Transverse colon (tissue), 4 donors: ENCODE measurements at regions not wholly inside any gene's neighbourhood (a gene's known extent, or its start where the extent isn't known, plus 50 kb on each side); places are given as distances from the start of the nearest gene placed in this dataset.

Experiments used
- DNase-seq: peaks from one replicate; pipeline ENCODE4 v3.0.0-alpha.2; 2019
- H3K27ac ChIP-seq, 4 donors: fragments of 200-600 bp; sonication (generic); 2 replicates each; pipeline ENCODE4 v1.5.1; 2016 to 2018; ENCODE audit warnings: inconsistent platforms in 4 of 4
- H3K27me3 ChIP-seq: fragments of 200-600 bp; sonication (generic); 2 replicates; pipeline ENCODE4 v1.5.1; 2017; ENCODE audit warnings: inconsistent platforms
- H3K36me3 ChIP-seq, 4 donors: fragments of 200-600 bp; sonication (generic); 2 replicates each; pipeline ENCODE4 v1.5.1; 2017 to 2019; ENCODE audit warnings: inconsistent platforms in 4 of 4
- H3K4me1 ChIP-seq, 4 donors: fragments of 200-600 bp; sonication (generic); 2 replicates each; pipeline ENCODE4 v1.5.1; 2017 to 2020; ENCODE audit warnings: inconsistent platforms in 4 of 4
- H3K4me3 ChIP-seq, 4 donors: fragments of 200-600 bp; sonication (generic); 1 replicate in 1 of 4; 2 replicates in 3 of 4; pipeline versions ENCODE4 v1.5.1 to v1.6.1; 2017 to 2019; ENCODE audit warnings: inconsistent platforms in 4 of 4
- H3K9me3 ChIP-seq, 2 donors: fragments of 200-600 bp; sonication (generic); 2 replicates each; pipeline ENCODE4 v1.5.1; 2017 to 2019; ENCODE audit warnings: inconsistent platforms in 2 of 2
- EP300 ChIP-seq: sonication (generic); formaldehyde crosslinking; IDR thresholded peaks from one replicate; pipeline ENCODE4 v1.6.1; 2017; ENCODE audit warnings: antibody characterized with exemption, low read depth
- POLR2A ChIP-seq: fragments of 450-650 bp; IDR thresholded peaks from one replicate; pipeline ENCODE4 v1.6.1; 2016; ENCODE audit warnings: antibody characterized with exemption, mild to moderate bottlenecking, moderate library complexity
- POLR2AphosphoS5 ChIP-seq, 3 donors: sonication (generic); formaldehyde crosslinking; IDR thresholded peaks; one replicate each; pipeline ENCODE4 v1.6.1; 2016; ENCODE audit warnings: antibody characterized with exemption in 3 of 3
- WGBS, 2 donors: methylation state at CpG; one replicate each; pipeline ENCODE4 v1.1.5; 2018; ENCODE audit warnings: low coverage in 1 of 2; 5-methylcytosine and 5-hydroxymethylcytosine counted together
- in situ Hi-C, 4 donors: fragments of 200-750 bp; cut with MboI; loops; one replicate each; pipeline versions ENCODE4 v1.15.0 to v1.15.1; 2017; ENCODE audit warnings: low sequenced_read_pairs in 3 of 4, low pct_ligation_motif_present in 1 of 4, low pct_unique_long_range_greater_than_20kb in 1 of 4
- intact Hi-C: fragments of 100-400 bp; cut with DNase I; formaldehyde crosslinking; loops from one replicate; pipeline ENCODE4 v1.15.1; 2023; ENCODE audit warnings: low total_unique reads
- TF ChIP-seq, protein P1 (sequence below), 5 experiments: fragments of 200-600 bp in 3 of 5; fragments of 450-650 bp in 2 of 5; sonication (generic) in 3 of 5; IDR thresholded peaks; 1 replicate in 2 of 5; 2 replicates in 3 of 5; pipeline ENCODE4 v1.5.1; 2016 to 2017; ENCODE audit warnings: antibody characterized with exemption in 5 of 5, inconsistent platforms in 3 of 5, mild to moderate bottlenecking in 2 of 5, moderate library complexity in 1 of 5

DNA sequence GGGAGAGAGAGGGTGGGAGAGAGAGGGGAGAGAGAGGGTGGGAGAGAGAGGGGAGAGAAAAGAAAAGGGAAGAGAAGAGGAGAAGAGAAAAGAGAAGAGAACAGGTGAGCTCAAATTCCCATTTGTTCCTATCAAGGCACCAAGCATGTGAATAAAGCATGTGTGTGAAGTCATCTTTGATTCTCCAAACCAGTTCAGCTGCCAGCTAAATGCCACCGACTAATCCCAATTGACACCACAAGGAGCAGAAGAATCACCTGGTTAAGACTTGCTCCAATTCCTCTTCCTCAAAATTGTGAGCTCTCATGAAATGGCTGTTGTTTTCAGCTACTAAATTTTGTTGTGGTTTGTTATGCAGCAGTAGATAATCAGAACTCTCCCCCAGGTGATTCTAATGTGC, 188.9 kb downstream of the TMX1 start:
- H3K36me3 ChIP-seq: no peaks in the 10 kb centered on the region
- no peaks in the 10 kb centered on the region for H3K9me3 ChIP-seq
- DNase-seq: no peak
- WGBS, 2 donors: 87 to 100% methylated on average over 1 of the region's 1 CpG
- H3K4me1 ChIP-seq: no peaks in the 10 kb centered on the region
- no peak overlapping the region for H3K4me3 ChIP-seq
- TF ChIP-seq EP300: no peak
- no peak overlapping the region for H3K27ac ChIP-seq
- in situ Hi-C loops: no loop called here
- no peaks in the 10 kb centered on the region for H3K27me3 ChIP-seq
- intact Hi-C loops: no loop called here

GRCh38 chr14:51430079-51430478, 190.0 kb downstream of the TMX1 start:
- DNase-seq: no peak
- in situ Hi-C loops: no loop called here
- H3K27me3 ChIP-seq: no peaks in the 10 kb centered on the region
- H3K27ac ChIP-seq: no peak overlapping the region
- no peaks in the 10 kb centered on the region for H3K9me3 ChIP-seq
- TF ChIP-seq, protein P1, sequence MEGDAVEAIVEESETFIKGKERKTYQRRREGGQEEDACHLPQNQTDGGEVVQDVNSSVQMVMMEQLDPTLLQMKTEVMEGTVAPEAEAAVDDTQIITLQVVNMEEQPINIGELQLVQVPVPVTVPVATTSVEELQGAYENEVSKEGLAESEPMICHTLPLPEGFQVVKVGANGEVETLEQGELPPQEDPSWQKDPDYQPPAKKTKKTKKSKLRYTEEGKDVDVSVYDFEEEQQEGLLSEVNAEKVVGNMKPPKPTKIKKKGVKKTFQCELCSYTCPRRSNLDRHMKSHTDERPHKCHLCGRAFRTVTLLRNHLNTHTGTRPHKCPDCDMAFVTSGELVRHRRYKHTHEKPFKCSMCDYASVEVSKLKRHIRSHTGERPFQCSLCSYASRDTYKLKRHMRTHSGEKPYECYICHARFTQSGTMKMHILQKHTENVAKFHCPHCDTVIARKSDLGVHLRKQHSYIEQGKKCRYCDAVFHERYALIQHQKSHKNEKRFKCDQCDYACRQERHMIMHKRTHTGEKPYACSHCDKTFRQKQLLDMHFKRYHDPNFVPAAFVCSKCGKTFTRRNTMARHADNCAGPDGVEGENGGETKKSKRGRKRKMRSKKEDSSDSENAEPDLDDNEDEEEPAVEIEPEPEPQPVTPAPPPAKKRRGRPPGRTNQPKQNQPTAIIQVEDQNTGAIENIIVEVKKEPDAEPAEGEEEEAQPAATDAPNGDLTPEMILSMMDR (IDR thresholded peaks at IDR 0.05): no peak
- TF ChIP-seq POLR2AphosphoS5 (IDR thresholded peaks at IDR 0.05) (no peak), EP300 (no peak), POLR2A (no peak)
- intact Hi-C loops: no loop called here
- no peak overlapping the region for H3K4me3 ChIP-seq
- WGBS, 2 donors: 39 to 47% methylated on average over 4 of the region's 4 CpGs
- H3K36me3 ChIP-seq: no peaks in the 10 kb centered on the region
- H3K4me1 ChIP-seq: no peaks in the 10 kb centered on the region

DNA sequence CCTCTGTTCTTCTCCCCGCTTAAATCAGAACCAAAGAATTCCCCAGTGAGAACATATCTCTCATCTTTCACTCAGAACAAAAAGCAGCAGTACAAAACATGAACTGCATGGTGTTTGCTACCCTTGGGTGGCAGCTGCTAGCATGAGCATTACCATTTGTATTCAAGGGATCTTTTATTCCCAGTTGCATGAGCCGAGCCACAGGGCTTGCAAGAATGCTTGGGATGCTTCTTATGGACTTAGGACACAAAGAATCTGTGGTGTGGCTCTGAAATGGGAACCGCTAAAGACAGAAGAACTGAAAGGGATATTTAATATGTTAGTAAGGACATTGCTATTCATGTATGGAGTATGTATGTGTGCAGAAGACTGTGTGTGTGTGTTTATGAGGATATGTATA, 190.6 kb downstream of the TMX1 start:
- no peak overlapping the region for H3K4me3 ChIP-seq
- H3K4me1 ChIP-seq: no peaks in the 10 kb centered on the region
- TF ChIP-seq, protein P1 (IDR thresholded peaks at IDR 0.05): no peak
- TF ChIP-seq POLR2A (no peak), POLR2AphosphoS5 (IDR thresholded peaks at IDR 0.05) (no peak), EP300 (no peak)
- WGBS, 2 donors: 65 to 72% methylated on average over 3 of the region's 3 CpGs
- intact Hi-C loops (no loop called here), in situ Hi-C loops (no loop called here)
- no peaks in the 10 kb centered on the region for H3K36me3 ChIP-seq
- DNase-seq: no peak
- H3K9me3 ChIP-seq: no peaks in the 10 kb centered on the region
- no peak overlapping the region for H3K27ac ChIP-seq
- H3K27me3 ChIP-seq: no peaks in the 10 kb centered on the region

- Histone ChIP-seq H3K27ac (no peak overlapping the region), H3K36me3 (no peaks in the 10 kb centered on the region), H3K4me3 (no peak overlapping the region), H3K27me3 (no peaks in the 10 kb centered on the region), H3K4me1 (no peaks in the 10 kb centered on the region), H3K9me3 (no peaks in the 10 kb centered on the region)
- DNase-seq: no peak
- intact Hi-C loops (no loop called here), in situ Hi-C loops (no loop called here)
- no peak for TF ChIP-seq EP300
- no peak for TF ChIP-seq POLR2AphosphoS5 (IDR thresholded peaks at IDR 0.05)
- TF ChIP-seq, protein P1 (IDR thresholded peaks at IDR 0.05): no peak
- TF ChIP-seq POLR2A: no peak
- 43 to 53% methylated on average over 3 of the region's 3 CpGs for WGBS, 2 donors
Measured at GRCh38 chr14:51431033-51431709, 191.1 kb downstream of the TMX1 start.

DNA sequence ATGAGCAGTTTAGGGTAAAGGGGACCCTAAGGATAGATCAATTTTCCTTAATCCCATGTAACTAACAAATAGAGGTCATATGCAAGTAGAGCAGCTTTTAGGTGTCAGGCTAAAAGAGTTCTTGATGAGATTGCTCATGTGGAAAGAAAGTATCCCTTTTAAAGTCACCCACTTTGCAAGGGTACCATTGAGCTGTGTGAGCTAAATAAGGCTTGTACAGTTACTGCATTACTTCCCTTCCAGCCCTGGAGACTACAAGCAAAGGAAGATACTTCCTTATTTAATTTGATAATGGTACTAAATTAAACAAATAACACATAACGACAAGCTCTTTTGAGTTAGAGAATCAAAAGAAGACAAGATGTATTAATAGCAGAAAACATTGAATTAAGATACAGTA, 191.7 kb downstream of the TMX1 start:
- H3K27ac ChIP-seq: no peak overlapping the region
- no peak for TF ChIP-seq EP300
- no peak for TF ChIP-seq POLR2AphosphoS5 (IDR thresholded peaks at IDR 0.05)
- TF ChIP-seq, protein P1 (IDR thresholded peaks at IDR 0.05): no peak
- TF ChIP-seq POLR2A: no peak
- 40 to 61% methylated on average over 1 of the region's 1 CpG for WGBS, 2 donors
- H3K4me1 ChIP-seq: no peaks in the 10 kb centered on the region
- DNase-seq: no peak
- no peak overlapping the region for H3K4me3 ChIP-seq
- no peaks in the 10 kb centered on the region for H3K9me3 ChIP-seq
- no peaks in the 10 kb centered on the region for H3K36me3 ChIP-seq
- in situ Hi-C loops: no loop called here
- intact Hi-C loops: no loop called here
- no peaks in the 10 kb centered on the region for H3K27me3 ChIP-seq
